H1 (cell line): ENCODE measurements at regions not wholly inside any gene's neighbourhood (a gene's known extent, or its start where the extent isn't known, plus 50 kb on each side); places are given as distances from the start of the nearest gene placed in this dataset.

ENCODE experiments used
- ASH2L ChIP-seq: fragments of 200-600, 300-600 bp; sonication (generic); IDR thresholded peaks from one replicate; pipeline ENCODE4 v1.7.1; 2017; ENCODE audit warnings: low read length
- CHD7 ChIP-seq: fragments of 300-600 bp; sonication (generic); IDR thresholded peaks from 2 replicates; pipeline ENCODE4 v1.7.1; 2012; ENCODE audit warnings: low read length, moderate library complexity, mild to moderate bottlenecking, inconsistent platforms; ENCODE audit not compliant: insufficient replicate concordance
- E2F6 ChIP-seq: IDR thresholded peaks from 2 replicates; pipeline ENCODE4 v1.6.1; 2012; ENCODE audit warnings: inconsistent platforms
- KDM4A ChIP-seq: IDR thresholded peaks from one replicate; pipeline ENCODE4 v1.7.1; 2012; ENCODE audit warnings: low read depth, mild to moderate bottlenecking, moderate library complexity, low read length, inconsistent platforms; ENCODE audit not compliant: severe bottlenecking
- MAFK ChIP-seq: IDR thresholded peaks from 2 replicates; pipeline ENCODE4 v1.6.1; 2012; ENCODE audit warnings: low read depth, mild to moderate bottlenecking, improper control_type of control experiment, low read length
- NANOG ChIP-seq: IDR thresholded peaks from 2 replicates; pipeline ENCODE4 v1.6.1; 2011; ENCODE audit warnings: low read length, low read depth, mild to moderate bottlenecking, inconsistent platforms; ENCODE audit not compliant: insufficient read depth, poor library complexity, severe bottlenecking
- SP2 ChIP-seq: IDR thresholded peaks from 2 replicates; pipeline ENCODE4 v1.6.1; 2012; ENCODE audit warnings: mild to moderate bottlenecking, low read length, inconsistent platforms

- no peak for TF ChIP-seq CHD7
- no peak for TF ChIP-seq KDM4A
- no peak for TF ChIP-seq MAFK
- TF ChIP-seq SP2, result no peak
- TF ChIP-seq E2F6, result no peak
- no peak for TF ChIP-seq NANOG
- no peak for TF ChIP-seq ASH2L
- TF ChIP-seq, all 59 proteins: peak for 0
Observed at GRCh38 chr12:75854681-75855309, 176.8 kb downstream of the PHLDA1 start (continued).
